ENCODE measurements at regions not wholly inside any gene's neighbourhood (a gene's known extent, or its start where the extent isn't known, plus 50 kb on each side); places are given as distances from the start of the nearest gene placed in this dataset.
"Not testable (repeated sequence)": the region's sequence is repeated elsewhere in the genome, so short reads cannot be mapped to it uniquely, and the experiment has no call there.

DNA sequence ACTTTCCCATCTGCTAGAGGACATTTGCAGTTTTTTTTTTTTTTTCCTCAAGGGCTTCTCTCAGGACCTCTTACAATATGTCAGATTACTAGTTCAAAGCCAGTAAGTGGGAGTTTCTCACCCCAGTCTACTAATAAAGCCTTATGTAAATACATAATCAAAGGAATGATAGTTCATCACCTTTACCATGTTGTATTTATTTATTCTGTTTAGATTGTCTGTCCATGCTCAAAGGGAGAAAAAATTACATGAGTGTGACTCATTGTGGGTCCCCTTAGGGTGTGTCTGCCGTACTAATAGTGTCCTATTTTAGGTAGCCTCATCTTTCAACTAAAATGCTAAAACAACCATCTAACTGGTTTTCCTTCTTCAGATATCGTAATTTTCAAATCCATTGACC is 917.6 kb downstream of the EPHA3 start:
- DNase-seq: peak; percentile 22

DNA sequence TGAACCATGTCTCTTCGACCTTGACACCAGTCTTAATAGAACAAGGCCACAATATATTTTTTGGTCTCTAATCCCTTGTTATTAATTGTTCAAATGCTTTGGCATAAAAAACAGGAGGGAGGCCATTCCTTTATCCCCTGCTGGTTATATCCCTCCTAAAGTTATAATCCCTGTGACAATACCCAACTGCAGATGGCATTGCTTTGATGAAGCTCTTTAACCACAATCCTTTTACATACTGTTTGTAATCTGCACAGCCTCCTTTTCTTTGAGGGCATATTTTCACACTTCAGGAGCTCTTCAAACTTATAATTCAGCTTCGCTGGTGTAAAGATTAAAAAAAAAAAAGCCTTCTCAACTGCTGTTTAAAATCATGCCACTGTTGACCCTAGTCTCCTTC is 919.0 kb downstream of the EPHA3 start:
- DNase-seq: no peak

DNA sequence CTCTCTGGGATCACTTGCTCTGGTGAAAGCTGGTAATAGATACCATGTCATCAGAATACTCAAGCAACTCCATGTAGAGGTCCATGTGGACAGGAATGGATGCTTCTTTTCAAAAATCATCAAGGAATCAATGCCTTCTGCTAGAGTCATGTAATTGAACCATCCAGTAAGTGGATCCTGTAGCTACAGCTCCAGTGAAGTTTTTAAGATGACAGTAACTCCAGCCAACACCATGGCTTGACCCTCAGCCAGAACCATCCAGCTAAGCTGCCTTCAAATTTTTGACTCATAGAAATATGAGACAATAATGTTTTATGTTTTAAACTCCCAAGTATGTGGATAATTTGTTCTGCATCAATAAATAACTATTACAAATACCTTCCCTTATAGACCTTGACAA is 923.7 kb downstream of the EPHA3 start:
- no peak for DNase-seq

DNA sequence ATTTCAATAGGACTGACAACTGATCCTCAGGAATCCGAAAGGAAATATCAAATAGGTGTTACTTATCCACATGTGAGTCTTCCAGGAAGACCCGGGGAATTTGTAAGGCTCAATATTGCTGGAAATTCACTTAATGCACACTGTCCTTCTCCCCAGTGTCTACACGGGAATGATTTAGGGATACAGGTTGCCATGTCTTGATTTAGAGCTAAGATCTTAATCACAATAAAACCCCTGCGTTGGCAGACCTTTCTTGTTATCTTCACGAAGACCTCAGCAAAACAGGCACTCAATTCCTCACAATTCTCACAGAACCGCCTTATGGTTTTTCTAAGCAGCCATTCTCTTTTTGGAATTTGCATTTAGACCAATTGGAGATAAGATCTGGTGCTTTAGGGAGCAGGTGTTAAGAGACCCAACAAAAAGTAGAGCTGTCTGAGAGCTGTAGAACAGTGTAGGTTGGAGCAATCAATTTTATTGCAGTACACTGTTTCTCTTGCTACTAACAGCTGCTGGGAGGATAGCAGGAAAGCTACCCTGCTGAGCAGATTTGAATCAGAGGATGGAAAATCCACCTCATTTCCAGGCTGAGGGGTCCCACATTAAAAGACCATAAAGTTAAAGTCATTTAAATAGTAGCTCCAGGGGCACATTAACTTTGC is 925.7 kb downstream of the EPHA3 start:
- DNase-seq: no peak

DNA sequence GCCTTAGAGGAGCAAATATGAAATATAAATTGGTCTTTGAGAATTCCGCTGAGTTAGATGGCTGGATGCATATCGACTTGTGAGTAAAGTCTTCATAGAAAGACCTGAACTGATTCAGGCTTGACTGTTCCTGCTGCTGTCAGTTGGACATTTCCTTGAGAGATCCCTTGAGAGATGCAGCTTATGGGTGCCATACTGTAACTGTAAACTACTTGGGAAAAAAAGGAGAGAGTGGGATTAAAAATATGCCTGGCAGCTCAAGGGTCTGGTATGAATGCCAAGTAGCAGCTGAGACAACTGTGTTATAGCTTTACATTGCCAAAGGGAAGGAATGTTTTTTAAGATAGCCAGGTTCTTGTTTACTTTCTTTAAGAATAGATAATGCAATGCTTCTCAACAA is 926.6 kb downstream of the EPHA3 start:
- DNase-seq: no peak

DNA sequence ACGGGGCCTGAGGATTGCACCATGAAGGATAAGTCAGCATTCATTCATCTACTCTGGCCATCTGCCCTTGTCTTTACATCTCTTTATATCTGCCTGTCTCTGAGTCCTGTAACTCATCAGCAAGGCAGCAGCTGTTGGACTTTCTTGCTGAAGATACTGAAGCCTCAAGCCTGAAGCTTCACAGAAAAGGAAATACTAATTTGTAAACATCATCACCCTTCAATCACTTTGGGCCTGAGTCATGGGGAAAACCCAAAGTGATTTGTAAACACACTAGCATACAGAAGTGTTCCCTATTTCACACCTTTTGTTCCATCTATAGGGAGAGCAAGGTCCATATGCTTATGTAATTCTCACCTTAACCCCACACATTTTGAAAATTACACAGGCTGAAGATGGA is 928.2 kb downstream of the EPHA3 start:
- peak; percentile 55 for DNase-seq

DNA sequence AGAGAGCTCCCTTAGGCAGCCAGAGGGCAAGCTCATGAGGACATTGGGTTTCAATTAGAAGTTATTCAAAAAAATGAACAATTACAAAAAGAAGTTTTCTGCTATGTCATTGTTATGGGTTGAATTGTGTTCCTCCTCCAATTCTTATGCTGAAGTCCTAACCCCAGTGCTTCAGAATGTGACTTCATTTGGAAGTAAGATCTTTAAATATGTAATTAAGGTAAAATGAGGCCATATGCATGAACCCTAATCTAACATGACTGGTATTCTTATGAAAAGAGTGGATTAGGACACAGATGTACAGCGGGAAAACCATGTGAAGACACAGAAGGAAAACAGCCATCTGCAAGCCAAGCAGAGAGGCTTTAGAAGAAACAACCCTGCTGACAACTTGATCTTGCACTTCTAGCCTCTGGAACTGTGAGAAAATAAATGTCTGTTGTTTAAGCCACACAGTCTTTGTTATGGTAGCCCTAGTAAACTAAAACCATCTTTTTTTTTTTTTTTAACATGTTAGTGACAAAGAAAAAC is 929.6 kb downstream of the EPHA3 start:
- DNase-seq: no peak

DNA sequence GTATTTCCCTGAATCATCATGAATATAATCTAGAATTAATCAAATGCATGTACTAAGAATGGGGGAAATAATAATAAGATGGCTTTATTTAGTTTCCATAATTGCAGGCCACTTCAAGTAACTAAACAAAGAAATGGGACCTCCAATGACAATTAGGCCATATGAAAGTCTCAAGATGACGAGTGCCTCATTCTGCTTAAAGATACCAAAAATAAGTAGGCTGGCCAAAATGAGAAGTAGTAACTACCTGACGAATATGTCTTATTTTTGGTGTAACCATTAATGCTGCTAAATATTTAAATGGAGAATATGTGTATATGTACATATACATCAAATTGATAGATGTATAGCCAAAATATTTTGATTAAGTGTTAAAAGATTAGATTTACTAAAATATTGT is 932.6 kb downstream of the EPHA3 start:
- DNase-seq: no peak

DNA sequence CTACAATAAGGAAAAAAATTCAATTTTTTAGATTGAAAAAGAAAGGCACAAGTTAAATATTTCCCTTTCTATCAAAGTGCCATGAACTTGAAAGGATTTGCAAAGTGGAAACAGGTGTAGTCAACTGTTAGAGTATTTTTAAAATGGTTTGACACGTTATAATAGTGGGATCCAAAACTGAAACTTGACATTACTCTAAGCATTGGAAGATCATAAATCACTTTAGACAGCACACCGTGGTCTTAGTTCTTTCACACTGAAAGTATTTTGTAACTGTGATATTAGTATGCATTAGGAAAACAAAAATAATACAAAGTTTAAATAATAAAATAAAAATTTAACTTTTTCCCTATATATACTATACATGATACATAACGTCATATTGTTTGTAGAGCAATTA is 933.1 kb downstream of the EPHA3 start:
- no peak for DNase-seq

DNA sequence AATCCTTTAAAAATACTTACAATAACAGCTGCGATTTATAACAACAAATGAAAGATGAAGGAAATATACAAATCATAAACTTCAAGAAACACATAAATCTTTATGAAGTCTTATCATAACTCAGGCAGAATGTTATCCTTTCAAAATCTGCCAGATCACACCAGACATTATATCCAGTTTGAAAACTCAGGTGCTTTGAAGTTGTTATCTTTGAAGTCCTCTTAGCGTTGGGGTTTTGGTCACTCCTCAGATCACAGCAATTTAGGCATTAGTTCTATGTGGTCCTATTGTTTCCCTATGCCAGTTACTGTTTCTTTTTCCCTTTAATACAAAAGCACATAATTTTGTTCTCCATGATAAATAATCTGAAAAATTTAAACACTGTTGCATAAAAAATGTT is 934.6 kb downstream of the EPHA3 start:
- no peak for DNase-seq

DNA sequence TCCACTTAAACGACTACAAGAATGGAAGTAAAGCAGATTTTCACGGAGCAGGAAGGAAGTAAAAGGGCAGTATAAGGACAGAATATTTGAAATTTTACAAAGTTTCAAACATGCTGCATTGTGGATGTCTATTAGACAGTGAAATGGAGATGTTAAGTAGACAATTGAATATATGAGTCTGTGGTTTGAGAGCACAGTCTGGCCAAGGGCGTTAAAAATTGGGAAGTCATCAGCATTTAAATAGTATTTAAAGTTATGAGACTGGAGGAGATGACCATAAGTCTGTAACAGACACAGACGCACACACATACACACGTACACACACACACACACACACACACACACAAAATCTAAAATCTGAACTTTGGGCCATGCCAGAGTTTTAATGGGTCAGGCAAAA is 935.9 kb downstream of the EPHA3 start:
- no peak for DNase-seq

DNA sequence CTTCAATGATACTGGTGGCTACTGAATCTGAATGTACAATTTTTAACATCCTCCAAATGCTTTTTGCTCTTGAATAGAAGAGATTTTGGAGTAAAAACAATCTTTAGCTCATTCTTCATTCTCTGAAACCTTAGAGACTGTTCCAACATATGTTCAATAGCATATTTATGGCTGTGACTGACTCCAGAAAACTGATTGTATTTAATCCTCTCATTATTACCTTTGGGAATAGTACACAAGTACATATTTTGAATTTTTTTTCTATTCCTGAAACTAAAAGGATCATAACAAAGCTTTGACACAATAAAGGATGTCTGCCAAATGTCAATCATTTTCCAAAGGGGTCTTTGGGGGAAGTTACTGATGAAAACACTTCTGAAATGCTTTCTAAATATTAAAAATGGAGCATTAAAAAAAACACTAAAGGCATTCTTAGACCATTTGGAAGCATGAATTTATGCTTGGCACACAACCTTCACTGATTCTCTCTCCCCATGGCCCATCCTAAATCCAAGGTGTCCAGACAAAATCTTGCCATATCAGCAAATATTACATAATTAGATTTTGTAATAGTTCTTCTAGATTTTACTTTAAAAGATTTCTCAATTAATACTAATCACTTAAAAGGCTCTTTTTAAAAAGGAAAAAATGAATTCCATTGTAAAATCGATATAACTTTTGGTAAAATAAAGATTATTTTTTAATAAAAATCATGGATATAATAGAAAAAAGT is 936.8 kb downstream of the EPHA3 start:
- no peak for DNase-seq

DNA sequence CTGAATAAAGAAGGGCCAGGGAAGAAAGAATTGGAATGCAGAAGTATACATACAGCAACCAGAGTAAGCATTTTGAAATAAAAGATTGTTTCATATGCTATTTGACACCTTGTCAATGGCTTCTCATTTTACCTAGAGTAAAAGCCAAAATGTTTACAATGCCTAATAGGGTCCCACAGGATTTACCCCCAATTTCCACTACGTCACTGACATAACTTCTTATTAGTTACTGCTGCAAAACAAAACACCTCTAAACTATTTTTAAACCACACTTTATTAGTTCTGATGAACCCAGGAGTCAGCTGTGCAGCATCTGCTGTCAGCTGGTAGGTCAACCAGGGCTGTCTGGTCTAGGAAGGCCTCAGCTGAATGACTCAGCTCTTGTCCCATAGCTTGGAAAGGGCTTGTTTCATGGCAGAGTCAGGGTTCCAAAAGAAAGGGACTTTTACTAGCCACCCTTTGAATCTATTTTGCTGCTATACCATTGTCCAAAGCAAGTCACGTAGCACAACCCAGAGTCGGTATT is 945.1 kb downstream of the EPHA3 start:
- peak; percentile 21 for DNase-seq

DNA sequence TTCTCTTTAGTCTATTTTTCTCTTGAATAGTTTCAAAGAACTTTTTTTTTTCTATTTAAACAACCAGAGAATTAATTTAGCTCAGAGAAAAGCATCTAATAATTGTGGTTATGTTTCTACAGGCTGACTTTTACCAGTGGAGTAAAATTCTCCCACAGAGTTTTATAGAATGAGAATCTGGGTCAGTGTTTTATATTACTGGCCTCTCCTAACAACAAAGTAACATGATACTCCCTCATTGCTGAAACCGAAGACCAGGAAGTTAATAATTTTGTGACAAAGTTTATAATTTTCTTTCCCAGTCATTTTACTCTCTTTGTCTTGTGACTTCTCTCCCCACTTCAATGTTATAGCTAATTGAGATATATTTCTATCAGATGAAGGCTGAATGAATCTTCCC is 946.9 kb downstream of the EPHA3 start:
- peak; percentile 6 for DNase-seq

DNA sequence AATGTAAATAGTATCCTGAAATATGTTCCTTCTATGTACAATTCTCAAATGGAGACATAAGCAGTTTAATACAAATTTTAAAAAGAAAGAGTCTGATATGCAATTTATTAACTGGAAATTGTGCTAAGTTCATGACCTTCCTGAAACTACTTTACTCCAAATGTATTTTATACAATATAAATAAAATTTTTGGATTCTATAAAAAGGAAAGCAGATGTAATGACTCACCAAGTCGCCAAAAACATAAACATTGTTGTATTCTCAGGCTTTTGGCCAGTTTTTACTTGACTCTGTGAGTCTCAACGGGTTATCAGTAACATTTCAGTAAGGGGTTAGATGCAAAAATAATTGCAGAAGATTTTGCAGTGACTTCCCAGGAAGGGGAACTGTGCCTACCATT is 948.2 kb downstream of the EPHA3 start:
- no peak for DNase-seq

DNA sequence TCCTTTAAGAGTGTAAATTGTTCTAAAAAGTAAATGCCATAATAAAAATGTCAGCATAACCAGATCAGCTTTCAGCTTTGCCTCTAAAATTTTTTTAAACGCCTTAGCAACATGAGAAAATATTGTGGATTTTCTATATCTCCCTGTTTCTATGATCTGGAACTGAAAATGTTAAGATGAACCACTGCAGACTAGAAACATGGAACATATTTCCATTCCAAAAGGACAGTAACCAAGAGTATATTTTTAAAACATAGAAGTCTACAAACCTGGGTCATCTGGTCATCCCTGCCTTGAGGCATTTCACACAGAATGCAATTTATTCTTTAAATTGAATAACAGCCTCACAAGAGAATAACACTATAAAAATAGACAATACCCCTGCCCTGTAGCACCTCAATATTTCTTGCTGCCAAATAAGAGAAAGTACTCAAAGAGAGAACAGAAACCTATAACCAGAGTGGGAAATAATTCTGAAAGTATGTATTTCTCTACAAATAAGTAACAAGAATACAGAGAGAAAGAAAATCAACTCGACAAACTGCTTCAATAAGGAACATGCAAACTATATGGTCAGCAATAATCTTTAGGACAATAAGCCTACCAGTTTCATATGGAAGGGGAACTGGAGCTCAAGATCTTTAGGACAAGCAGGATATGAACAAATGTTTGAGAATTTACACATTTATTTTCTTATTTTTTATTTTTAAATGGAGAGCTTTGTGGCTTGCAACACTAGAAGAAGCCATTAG is 949.0 kb downstream of the EPHA3 start:
- DNase-seq: no peak

DNA sequence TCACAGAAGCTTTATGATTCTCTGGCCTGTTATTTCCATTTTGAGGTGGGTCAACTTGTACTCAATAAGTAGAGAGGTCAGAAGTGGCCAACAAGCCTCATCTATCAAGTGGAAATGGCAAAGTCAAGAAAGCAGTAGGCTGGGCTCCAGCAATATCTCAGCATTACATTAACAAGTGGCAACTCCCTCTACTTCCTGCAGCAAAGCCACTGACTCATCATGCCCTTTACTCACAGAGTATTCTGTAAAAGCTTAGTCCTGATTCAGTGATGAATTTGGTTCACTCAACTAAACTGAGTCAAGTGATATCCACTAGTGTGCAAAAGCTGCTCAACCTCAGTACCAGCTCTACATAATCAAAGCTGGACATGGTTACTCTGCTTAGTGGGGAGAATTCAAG is 954.6 kb downstream of the EPHA3 start:
- DNase-seq: peak; percentile 28

DNA sequence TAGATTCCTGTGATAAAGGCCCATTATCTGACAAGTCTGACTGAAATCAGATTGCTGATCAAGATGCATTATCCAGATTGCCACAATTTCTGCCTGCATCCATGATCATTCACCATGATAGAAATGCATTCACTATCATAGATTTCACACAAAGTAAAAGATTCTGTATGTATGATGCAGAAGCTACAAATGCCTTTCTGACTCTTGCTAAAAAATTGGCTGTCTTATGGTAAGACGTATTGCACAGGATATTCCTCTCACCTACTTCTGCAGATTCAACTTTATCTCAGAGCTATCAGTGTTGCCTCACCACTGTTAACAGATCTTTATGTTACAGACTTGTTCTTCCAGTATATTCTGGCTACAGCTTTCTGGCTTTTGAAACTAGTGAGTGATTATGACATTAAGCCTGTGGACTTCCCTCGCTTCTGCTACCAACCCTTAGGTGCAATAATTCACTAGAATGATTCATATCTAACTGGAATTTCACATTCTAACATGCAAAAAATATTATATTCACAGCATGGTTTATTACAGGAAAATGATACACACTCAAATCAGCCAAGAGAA is 955.3 kb downstream of the EPHA3 start:
- DNase-seq: no peak

DNA sequence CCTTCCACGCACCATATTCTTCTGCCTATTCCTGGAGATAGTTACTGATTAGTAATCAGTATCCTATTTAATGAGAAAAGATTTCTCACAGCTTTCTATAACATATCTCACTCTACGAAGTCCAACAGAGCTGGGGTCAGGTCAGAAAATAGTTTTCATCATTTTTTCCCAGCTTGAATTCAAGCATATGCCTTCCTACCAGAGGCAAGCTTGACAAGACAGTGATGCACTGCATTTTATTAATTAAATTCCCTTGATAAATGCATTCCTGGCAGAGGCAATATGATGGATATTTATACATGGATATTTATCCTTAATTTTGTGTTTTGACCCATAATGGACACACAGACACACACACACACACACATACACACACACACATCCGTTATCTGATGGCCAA is 961.4 kb downstream of the EPHA3 start:
- no peak for DNase-seq

DNA sequence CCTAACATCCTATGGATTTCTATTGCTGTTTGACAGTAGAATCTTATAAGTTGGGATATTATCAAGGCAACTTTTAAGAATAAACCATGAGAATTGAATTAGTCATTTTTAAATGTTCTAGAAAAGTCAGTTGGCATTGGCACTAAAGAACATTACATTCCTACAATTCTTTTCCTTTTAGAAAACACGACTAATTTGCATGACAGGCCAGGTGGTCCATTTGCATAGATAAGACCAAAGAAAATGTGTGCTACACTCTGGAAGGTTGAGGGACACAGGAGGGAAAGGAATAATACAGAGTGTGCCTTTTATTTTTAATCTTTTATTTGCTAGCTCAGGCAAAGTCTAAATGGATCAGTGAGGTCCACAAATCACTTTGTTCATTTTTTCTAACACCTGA is 962.3 kb downstream of the EPHA3 start:
- no peak for DNase-seq

DNA sequence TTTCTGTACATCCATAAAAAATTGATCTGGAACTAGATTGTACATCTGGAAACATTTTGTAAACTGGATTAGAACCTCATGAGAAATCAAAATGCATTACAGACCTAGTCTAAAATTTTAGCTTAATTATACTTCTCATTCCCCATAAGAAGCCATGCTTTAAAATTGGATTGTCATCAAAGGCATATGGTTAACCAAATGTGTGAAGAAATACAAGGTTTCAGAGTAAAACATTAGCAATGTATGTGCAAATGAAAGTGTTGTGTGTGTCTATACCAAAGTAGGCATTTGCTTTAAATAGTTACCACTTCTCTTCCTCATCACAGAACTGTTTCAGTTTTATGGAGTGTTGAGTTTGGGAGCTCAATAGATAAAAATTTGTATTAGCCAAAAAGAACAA is 968.7 kb downstream of the EPHA3 start:
- DNase-seq: no peak

DNA sequence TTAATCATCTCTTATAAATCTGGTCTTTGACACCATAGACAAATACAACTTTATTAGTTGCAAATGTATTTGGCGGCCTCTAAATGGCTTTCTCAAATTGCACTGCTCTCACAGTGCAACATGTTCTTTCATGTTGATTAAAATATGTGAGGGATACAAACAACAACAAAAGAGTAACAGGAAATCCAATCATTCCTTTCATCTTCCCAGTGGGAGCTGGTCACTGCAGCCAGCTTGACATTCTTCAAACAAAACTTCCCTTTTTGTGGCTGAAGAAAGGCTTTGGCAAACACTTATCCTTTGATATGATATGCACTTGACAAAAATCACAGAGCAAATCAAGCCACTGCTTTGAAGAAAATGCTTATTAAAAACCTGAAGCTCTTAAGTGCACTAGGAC is 973.6 kb downstream of the EPHA3 start:
- peak; percentile 1 for DNase-seq

DNA sequence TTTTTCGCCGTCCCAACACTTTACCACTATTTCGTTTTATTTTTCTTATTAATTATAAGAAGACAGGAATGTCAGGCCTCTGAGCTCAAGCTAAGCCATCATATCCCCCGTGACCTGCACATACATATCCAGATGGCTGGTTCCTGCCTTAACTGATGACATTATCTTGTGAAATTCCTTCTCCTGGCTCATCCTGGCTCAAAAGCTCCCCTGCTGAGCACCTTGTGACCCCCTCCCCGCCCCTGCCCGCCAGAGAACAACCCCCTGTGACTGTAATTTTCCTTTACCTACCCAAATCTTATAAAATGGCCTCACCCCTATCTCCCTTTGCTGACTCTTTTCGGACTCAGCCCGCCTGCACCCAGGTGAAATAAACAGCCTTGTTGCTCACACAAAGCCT is 978.9 kb downstream of the EPHA3 start:
- DNase-seq: not testable (repeated sequence)

Measured in DMS53 (cell line).